ENCODE measurements at regions not wholly inside any gene's neighbourhood (a gene's known extent, or its start where the extent isn't known, plus 50 kb on each side); places are given as distances from the start of the nearest gene placed in this dataset.

DNA sequence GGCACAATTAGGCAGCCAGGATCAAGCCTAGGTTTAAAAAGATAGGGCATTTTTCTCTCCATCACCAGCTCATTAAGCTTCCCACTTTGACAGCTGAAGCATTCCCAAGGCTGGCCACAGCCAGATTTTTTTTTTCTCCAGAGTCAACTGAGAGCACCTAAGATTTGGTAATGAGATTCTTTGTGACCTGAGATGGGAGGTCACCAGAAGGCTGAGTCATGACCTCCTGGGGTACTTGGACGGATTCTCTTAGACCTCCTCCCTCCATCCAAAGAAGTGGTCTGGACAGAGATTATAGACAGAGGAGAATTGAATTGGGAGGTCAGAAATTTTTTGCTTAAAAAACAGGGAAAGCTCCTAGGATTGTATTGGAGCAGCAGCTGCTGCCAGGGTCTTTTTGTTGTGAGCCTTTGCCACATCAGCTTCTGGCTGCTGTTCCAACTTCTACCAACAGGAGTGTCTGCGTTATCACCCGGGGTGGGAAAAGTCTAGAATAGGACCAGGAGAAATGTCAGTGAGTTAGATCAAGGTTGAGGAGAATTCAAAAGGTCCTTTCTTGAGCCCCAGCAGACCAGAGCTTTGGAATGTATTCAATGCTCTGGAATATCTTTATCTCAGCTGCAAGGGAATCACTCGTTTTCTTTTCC lies 221.2 kb upstream of the N4BP1 start:
- no peak for DNase-seq
- Mint-ChIP-seq H3K9me3 (peaks cover 0 to 11% (median 5%) of the 10 kb centered on the region in 9 donors), H3K27me3 (peaks cover 0 to 8% (median 2%) of the 10 kb centered on the region in 5 donors), H3K4me3 (no peak overlapping the region), H3K4me1 (no peaks in the 10 kb centered on the region), H3K36me3 (no peaks in the 10 kb centered on the region), H3K27ac (no peak overlapping the region)
- ATAC-seq = no peak
- POLR2A ChIA-PET = no interaction called here

DNA sequence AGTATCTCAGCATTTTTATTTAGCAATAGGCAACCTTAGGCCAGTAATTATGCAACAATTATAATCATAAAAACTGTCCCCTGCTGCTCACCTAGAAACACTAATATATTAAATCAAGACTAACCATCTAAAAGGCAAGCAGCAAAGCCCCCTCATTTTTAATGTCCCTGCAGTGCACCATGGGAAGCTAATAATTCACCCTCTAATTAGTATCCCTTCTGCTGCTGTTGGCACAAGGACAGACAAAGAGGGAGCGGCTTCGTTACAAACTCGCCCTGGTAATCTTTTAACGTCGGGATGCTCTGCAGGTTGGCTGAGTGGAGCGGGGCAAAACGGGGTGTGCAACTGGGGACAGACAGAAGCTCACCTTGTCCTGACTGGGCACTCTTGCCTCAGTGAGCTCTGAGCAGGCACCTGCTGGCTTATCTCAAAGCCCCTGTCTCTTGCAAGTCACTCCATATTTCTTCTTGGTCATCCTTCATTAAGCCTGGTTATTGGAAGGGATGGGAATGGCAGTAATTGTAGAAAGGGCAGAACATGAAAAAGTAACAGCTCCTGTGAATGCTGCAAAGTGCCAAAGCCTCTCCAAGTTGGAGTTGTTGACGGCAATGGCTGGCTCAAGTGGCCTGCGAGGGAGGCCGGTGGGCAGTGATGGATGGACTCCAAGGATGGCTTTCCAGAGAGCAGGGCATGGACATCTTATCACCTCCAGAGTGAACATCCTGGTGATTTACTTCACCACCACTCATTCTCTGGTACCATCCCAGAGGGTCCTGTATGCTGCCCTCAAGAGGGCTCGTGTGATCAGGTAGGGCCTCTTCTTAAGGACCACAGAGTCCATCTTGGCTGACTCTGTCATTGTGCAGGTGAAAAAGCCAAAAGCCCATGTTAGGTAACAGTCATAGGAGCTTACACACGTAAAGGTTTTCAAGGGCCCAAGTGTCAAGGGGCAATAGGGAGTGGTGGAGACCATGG lies 219.6 kb upstream of the N4BP1 start:
- no peaks in the 10 kb centered on the region for H3K4me1 Mint-ChIP-seq
- POLR2A ChIA-PET = no interaction called here
- H3K27ac Mint-ChIP-seq = no peak overlapping the region
- no peak overlapping the region for H3K4me3 Mint-ChIP-seq
- peaks cover 0 to 11% (median 5%) of the 10 kb centered on the region in 9 donors for H3K9me3 Mint-ChIP-seq
- H3K36me3 Mint-ChIP-seq = no peaks in the 10 kb centered on the region
- peaks cover 0 to 11% (median 2%) of the 10 kb centered on the region in 5 donors for H3K27me3 Mint-ChIP-seq
- ATAC-seq = no peak
- DNase-seq = no peak

DNA sequence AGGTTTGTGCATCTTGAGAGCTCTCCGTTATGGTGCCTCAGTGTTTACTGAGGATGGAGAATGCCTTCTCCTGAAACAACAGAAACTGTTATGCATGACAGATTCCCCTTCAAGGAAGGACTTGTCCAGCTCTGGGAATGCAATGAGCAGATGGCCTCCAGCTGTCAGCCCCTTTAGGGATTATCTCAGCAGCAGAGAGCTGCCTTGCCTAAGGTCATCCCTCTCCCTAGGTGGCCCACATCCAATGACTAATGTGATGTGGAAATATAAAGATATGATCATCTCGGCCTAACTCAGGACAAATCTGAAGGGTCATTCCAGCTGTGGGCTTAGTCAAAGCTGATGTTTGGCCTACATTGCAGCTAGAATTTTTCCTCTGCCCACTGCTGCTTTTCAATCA lies 214.3 kb upstream of the N4BP1 start:
- H3K4me1 Mint-ChIP-seq = no peaks in the 10 kb centered on the region
- ATAC-seq = no peak
- POLR2A ChIA-PET = no interaction called here

DNA sequence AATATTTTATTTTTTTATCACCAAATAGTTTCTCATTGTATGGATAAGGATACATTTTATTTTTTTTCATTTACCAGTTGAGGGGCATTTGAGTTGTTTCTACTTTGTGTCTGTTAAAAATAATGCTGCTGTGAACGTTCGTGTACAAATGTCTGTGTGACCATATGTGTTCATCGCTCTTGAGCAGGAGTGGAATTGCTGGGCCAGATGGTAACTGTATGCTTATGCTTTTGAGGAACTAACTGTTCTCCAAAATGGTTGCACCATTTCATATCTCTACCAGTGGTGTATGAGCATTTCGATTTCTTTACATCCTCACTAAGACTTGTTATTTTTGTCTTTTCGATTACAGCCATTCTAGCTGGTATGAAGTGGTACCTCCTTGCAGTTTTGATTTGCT lies 212.5 kb upstream of the N4BP1 start:
- H3K27ac Mint-ChIP-seq = no peak overlapping the region
- H3K27me3 Mint-ChIP-seq = peaks cover 0 to 10% (median 0%) of the 10 kb centered on the region in 5 donors
- H3K4me1 Mint-ChIP-seq = no peaks in the 10 kb centered on the region
- ATAC-seq = no peak
- no peaks in the 10 kb centered on the region for H3K36me3 Mint-ChIP-seq
- no peak overlapping the region for H3K4me3 Mint-ChIP-seq
- POLR2A ChIA-PET = no interaction called here
- H3K9me3 Mint-ChIP-seq = peaks cover 0 to 20% (median 5%) of the 10 kb centered on the region in 9 donors
- DNase-seq = no peak

More for the DNA sequence above, 214.3 kb upstream of the N4BP1 start:
- DNase-seq = no peak
- Mint-ChIP-seq H3K36me3 (no peaks in the 10 kb centered on the region), H3K27ac (no peak overlapping the region), H3K27me3 (peaks cover 0 to 10% (median 2%) of the 10 kb centered on the region in 5 donors), H3K4me3 (no peak overlapping the region), H3K9me3 (peaks cover 0 to 20% (median 9%) of the 10 kb centered on the region in 9 donors)

DNA sequence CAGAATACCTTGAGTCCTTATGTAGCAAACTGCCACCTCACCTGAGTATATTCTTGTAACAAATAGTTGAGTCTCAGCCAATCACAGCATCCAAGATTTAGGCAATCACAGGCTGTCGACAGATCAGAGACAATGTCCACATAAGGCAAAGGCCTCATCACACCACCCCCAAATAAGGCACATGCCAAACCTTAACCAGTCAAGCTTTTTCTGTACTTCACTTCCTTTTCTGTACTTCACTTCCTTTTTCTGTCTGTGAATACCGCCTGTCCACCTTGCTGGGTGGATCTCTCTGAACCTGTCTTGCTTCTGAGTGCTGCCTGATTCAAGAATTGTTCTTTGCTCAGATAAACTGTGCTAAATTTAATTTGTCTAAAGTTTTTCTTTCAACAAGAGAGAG lies 210.4 kb upstream of the N4BP1 start:
- ATAC-seq = no peak
- Mint-ChIP-seq H3K9me3 (peaks cover 0 to 11% (median 2%) of the 10 kb centered on the region in 9 donors), H3K4me1 (no peaks in the 10 kb centered on the region)

DNA sequence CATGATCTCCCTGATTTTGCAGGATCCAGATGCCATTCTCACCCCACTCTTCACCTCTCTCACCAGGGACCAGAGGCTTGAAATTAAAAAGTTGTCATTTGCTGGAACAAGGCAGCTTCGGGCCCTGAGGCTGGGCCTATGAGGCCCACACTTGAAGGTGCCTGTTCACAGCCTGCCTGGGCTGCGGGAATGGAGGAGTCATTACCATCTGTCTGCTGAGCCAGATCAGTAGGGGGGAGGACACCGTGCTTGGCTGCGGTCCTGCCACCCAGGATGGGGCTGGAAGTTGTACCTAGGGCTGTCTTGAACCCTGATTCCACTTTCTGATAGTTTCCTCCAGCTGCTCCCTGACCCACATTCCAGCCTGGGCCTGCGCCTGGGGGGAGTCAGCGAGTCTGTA lies 208.3 kb upstream of the N4BP1 start:
- POLR2A ChIA-PET = no interaction called here
- Mint-ChIP-seq H3K27me3 (peaks cover 2 to 15% (median 11%) of the 10 kb centered on the region in 5 donors), H3K4me1 (no peaks in the 10 kb centered on the region), H3K27ac (no peak overlapping the region), H3K36me3 (no peaks in the 10 kb centered on the region), H3K9me3 (peaks cover 0 to 11% (median 2%) of the 10 kb centered on the region in 9 donors), H3K4me3 (no peak overlapping the region)
- no peak for ATAC-seq
- DNase-seq = no peak

More for the DNA sequence above, 210.4 kb upstream of the N4BP1 start:
- POLR2A ChIA-PET = no interaction called here
- Mint-ChIP-seq H3K36me3 (no peaks in the 10 kb centered on the region), H3K4me3 (no peak overlapping the region), H3K27ac (no peak overlapping the region), H3K27me3 (peaks cover 0 to 6% (median 2%) of the 10 kb centered on the region in 5 donors)
- DNase-seq = no peak

DNA sequence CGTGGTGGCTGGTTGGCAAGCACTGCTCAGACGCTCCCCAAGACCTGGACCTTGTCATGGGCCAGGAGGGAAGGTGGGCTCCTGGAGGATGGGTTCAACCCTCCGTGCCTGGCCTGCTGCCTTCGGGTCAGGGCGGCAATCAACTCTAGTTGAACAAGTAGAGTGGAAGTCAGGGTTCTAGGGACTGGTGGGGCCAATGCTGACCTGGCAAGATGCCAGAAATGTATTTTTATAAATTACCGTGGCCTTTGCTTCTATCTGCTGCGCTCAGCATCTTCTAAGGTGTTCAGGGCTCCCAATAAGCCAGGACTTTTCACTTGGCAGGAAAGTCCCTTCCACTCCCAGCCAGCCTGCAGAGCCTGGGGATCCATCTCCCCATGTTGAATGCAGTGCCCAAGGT lies 207.1 kb upstream of the N4BP1 start:
- H3K4me1 Mint-ChIP-seq = no peaks in the 10 kb centered on the region
- peaks cover 6 to 28% (median 21%) of the 10 kb centered on the region in 5 donors for H3K27me3 Mint-ChIP-seq
- ATAC-seq (no peak), DNase-seq (no peak)
- H3K9me3 Mint-ChIP-seq = peaks cover 0 to 11% (median 0%) of the 10 kb centered on the region in 9 donors
- POLR2A ChIA-PET = no interaction called here
- no peak overlapping the region for H3K27ac Mint-ChIP-seq
- peaks cover 0 to 6% (median 0%) of the 10 kb centered on the region in 3 donors for H3K36me3 Mint-ChIP-seq
- no peak overlapping the region for H3K4me3 Mint-ChIP-seq

DNA sequence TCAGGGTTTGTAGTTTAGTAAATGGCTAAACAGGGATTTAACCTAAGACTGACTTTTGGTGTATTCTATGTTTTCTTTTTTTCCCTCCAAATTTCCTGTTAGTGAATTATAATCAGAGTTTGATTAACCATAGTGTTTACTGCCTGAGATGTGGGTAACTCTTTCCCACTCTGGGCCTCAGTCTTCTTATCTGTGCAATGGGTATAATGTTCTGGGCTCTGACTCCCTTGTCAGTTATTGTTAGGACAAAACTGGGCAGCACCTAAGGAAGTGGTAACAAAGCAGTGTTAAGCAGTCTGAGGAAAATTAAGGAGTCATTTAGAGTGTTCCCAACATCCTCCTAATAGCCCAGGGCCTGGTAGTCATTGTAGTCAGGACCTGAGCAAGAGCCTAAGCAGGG lies 206.4 kb upstream of the N4BP1 start:
- Mint-ChIP-seq H3K36me3 (peaks cover 0 to 11% (median 0%) of the 10 kb centered on the region in 3 donors), H3K9me3 (peaks cover 0 to 11% (median 3%) of the 10 kb centered on the region in 9 donors), H3K27me3 (peaks cover 12 to 34% (median 27%) of the 10 kb centered on the region in 5 donors), H3K4me1 (peaks cover 0 to 4% (median 1%) of the 10 kb centered on the region in 4 donors), H3K4me3 (no peak overlapping the region), H3K27ac (no peak overlapping the region)
- ATAC-seq (no peak), DNase-seq (no peak)
- POLR2A ChIA-PET = no interaction called here

DNA sequence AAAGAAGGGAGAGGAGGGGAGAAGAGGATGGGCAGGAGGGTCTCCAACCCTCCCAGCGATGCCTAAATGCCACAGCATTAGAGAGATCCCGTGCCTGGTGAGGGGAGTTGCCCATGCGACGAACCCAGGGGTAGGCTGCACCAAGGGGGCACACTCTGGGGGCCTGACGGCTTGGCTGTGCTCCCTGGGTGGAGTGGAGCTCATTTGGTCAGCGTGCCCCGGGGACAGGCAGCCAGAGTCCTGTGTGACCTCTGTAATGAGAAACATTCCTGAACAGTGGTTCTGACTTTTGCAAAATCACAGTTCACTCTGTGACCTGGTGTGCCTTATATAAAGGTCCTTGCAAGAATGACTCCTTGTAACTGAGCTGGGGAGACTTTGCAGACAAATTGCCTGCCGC lies 205.0 kb upstream of the N4BP1 start:
- H3K4me3 Mint-ChIP-seq = no peak overlapping the region
- peaks cover 16 to 41% (median 33%) of the 10 kb centered on the region in 5 donors for H3K27me3 Mint-ChIP-seq
- H3K4me1 Mint-ChIP-seq = peaks cover 0 to 7% (median 2%) of the 10 kb centered on the region in 4 donors
- no peak overlapping the region for H3K27ac Mint-ChIP-seq
- H3K9me3 Mint-ChIP-seq = peaks cover 0 to 12% (median 3%) of the 10 kb centered on the region in 9 donors
- DNase-seq = no peak
- H3K36me3 Mint-ChIP-seq = peaks cover 0 to 12% (median 0%) of the 10 kb centered on the region in 3 donors
- POLR2A ChIA-PET = no interaction called here
- no peak for ATAC-seq

DNA sequence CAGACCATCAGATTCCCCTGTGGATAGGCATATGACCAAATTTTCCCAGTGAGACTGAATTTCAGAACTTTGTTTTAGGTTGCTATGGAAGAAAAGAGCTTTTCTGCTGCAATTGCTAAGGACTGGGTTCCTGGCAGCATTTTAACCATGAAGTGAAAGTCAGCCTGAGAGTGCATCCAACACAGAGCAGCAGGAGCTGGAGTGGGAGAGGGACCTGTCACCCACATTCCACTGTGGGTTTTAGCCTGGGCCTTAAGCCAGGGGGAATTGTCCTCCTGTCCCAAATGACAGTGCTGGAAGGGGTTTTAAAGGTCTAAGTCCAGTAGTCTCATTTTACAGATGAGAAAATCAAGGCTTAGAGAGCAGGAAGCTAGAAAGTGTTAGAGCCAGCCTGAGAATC lies 203.5 kb upstream of the N4BP1 start:
- peaks cover 0 to 7% (median 2%) of the 10 kb centered on the region in 4 donors for H3K4me1 Mint-ChIP-seq
- ATAC-seq (no peak), DNase-seq (no peak)
- POLR2A ChIA-PET = no interaction called here
- no peak overlapping the region for H3K4me3 Mint-ChIP-seq
- H3K27me3 Mint-ChIP-seq = peaks cover 21 to 49% (median 41%) of the 10 kb centered on the region in 5 donors
- peaks cover 0 to 12% (median 3%) of the 10 kb centered on the region in 9 donors for H3K9me3 Mint-ChIP-seq
- H3K36me3 Mint-ChIP-seq = peaks cover 0 to 12% (median 0%) of the 10 kb centered on the region in 3 donors
- H3K27ac Mint-ChIP-seq = no peak overlapping the region

DNA sequence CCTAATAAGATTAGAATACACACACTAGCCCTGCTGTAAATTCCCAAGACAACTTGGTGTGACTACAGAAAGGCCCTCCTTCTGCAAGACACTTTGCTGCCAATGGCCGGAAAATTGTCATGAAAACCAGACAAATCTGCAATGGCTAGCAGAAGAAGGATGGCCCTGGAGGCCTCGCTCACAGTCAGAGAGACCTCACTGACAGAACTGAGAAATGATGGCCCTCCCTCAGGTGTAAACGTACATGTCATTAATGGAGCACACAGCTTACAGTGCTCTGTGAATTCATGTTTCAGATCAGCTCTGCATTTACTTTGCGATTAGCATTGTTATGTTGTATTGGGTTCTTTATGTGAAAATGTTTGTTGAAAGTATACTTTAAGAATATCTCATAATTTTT lies 202.9 kb upstream of the N4BP1 start:
- ATAC-seq (no peak), DNase-seq (no peak)
- Mint-ChIP-seq H3K4me3 (no peak overlapping the region), H3K27me3 (peaks cover 21 to 49% (median 41%) of the 10 kb centered on the region in 5 donors), H3K4me1 (peaks cover 0 to 7% (median 2%) of the 10 kb centered on the region in 4 donors), H3K27ac (no peak overlapping the region), H3K36me3 (peaks cover 0 to 12% (median 0%) of the 10 kb centered on the region in 3 donors), H3K9me3 (peaks cover 0 to 12% (median 3%) of the 10 kb centered on the region in 9 donors)
- POLR2A ChIA-PET = no interaction called here

DNA sequence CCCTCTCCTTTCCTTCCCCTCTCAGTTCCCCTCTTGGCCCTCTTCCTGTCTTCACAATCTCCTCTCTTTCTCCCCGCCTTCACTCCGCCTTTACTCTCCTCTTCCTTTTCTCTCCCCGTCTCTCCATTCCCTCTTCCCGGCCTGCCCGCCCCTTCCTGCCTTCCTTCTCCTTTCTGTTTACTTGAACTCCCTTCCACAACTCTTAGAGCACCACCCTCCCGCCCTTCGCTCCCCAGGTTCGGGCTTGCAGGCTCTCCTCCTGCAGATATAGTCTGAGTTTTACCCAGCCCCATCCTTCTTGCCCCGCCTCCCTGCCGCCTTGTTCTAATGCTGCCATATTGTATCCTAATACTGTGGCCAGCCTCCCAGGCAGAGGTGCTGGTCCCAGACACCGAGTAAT lies 201.5 kb upstream of the N4BP1 start:
- ATAC-seq = no peak
- Mint-ChIP-seq H3K4me3 (no peak overlapping the region), H3K27me3 (peaks cover 25 to 49% (median 42%) of the 10 kb centered on the region in 5 donors), H3K27ac (no peak overlapping the region), H3K36me3 (peaks cover 0 to 12% (median 0%) of the 10 kb centered on the region in 3 donors), H3K4me1 (peaks cover 0 to 7% (median 2%) of the 10 kb centered on the region in 4 donors), H3K9me3 (peaks cover 0 to 12% (median 3%) of the 10 kb centered on the region in 9 donors)
- no peak for DNase-seq
- POLR2A ChIA-PET = no interaction called here

Measured in naive thymus-derived CD8-positive, alpha-beta T cell (primary cell).